ENCODE measurements at regions not wholly inside any gene's neighbourhood (a gene's known extent, or its start where the extent isn't known, plus 50 kb on each side); places are given as distances from the start of the nearest gene placed in this dataset.

- H3K27ac Mint-ChIP-seq (ENCODE audit: low read depth): no peak overlapping the region
Measured at GRCh38 chr2:74048147-74048546, 63.4 kb downstream of the TET3 start.

DNA sequence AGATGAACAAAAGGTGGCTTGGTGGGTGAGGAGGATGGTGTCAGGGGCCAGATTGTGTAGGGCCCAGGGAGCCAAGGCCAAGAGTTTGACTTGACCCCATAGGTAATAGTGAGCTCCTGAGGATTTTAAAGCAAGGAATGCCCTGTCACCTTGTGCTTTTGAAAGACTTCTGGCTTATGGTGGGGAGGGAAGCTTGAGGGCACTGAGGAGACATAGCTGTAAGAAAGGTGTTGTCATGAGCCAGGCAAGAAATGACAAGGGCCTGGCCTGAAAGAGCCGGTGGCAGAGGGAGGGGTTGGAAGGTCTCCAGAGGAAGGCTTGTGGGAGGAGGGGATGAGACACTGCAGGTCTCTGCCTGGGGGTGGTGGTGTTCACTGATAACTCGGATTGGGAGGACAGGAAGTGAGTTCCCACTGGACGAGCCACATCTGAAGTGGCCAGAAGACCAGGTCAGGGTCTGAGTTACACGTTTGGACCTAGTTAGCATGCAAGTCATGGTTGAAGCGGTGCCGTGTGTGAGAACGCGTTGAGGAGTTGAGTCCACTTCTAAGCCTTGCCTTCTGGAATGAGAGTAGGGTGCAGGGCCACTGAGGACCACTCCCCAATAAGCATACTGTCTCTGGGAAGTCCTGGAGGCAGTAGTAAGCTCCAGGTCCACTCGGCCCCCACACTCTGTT, 64.3 kb downstream of the TET3 start:
- no peak overlapping the region for H3K4me3 Mint-ChIP-seq
- H3K27me3 Mint-ChIP-seq: no peaks in the 10 kb centered on the region
- ATAC-seq (replicated peaks; ENCODE audit: extremely low read depth, poor library complexity, severe bottlenecking) (no peak), DNase-seq (ENCODE audit: low spot score in 2 of 2) (no peak)
- H3K9me3 Mint-ChIP-seq: no peaks in the 10 kb centered on the region
- peak overlapping the region; percentile 61 for H3K27ac Mint-ChIP-seq (ENCODE audit: low read depth)
- peaks cover 32% of the 10 kb centered on the region for H3K4me1 Mint-ChIP-seq
- peaks cover 11% of the 10 kb centered on the region for H3K36me3 Mint-ChIP-seq (ENCODE audit: insufficient read depth)

More at GRCh38 chr2:74048147-74048546, 63.4 kb downstream of the TET3 start:
- Mint-ChIP-seq H3K4me3 (no peak overlapping the region), H3K36me3 (ENCODE audit: insufficient read depth) (peaks cover 9% of the 10 kb centered on the region), H3K9me3 (no peaks in the 10 kb centered on the region), H3K27me3 (no peaks in the 10 kb centered on the region), H3K4me1 (peaks cover 28% of the 10 kb centered on the region)
- no peak for DNase-seq (ENCODE audit: low spot score in 2 of 2)
- ATAC-seq (replicated peaks; ENCODE audit: extremely low read depth, poor library complexity, severe bottlenecking): no peak

DNA sequence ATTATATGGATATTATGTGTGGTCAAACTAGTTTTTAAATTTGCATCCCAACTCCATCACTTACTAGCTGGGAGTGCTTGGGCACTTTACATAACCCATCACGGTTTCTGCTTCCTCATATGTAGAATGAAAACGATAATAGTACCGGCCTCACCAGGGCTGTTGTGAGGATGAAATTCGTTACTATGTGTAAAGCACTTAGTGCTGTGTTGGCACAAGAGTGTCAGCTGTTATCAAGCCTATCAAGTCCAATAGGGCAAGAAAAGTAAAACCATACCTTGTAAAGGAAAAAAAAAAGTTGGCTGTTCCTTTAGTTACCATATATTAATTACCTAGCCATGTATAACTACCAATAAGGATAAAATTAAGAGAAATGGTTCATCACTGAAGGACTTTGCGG, 65.4 kb downstream of the TET3 start:
- Mint-ChIP-seq H3K9me3 (no peaks in the 10 kb centered on the region), H3K4me3 (no peak overlapping the region), H3K27ac (ENCODE audit: low read depth) (no peak overlapping the region), H3K27me3 (no peaks in the 10 kb centered on the region), H3K36me3 (ENCODE audit: insufficient read depth) (peaks cover 11% of the 10 kb centered on the region), H3K4me1 (peaks cover 40% of the 10 kb centered on the region)
- DNase-seq (ENCODE audit: low spot score in 2 of 2) (no peak), ATAC-seq (replicated peaks; ENCODE audit: extremely low read depth, poor library complexity, severe bottlenecking) (no peak)

GRCh38 chr2:74051504-74051903, 66.8 kb downstream of the TET3 start:
- no peaks in the 10 kb centered on the region for H3K9me3 Mint-ChIP-seq
- H3K27ac Mint-ChIP-seq (ENCODE audit: low read depth): no peak overlapping the region
- no peak for ATAC-seq (replicated peaks; ENCODE audit: extremely low read depth, poor library complexity, severe bottlenecking)
- H3K27me3 Mint-ChIP-seq: no peaks in the 10 kb centered on the region
- no peak overlapping the region for H3K4me3 Mint-ChIP-seq
- H3K4me1 Mint-ChIP-seq: peaks cover 40% of the 10 kb centered on the region
- DNase-seq (ENCODE audit: low spot score in 2 of 2): no peak
- H3K36me3 Mint-ChIP-seq (ENCODE audit: insufficient read depth): peaks cover 7% of the 10 kb centered on the region

GRCh38 chr2:74052732-74053710, 68.3 kb downstream of the TET3 start:
- Mint-ChIP-seq H3K27me3 (no peaks in the 10 kb centered on the region), H3K4me3 (peak overlapping the region; percentile 50), H3K9me3 (no peaks in the 10 kb centered on the region), H3K4me1 (peaks cover 40% of the 10 kb centered on the region), H3K27ac (ENCODE audit: low read depth) (peak overlapping the region; percentile 82), H3K36me3 (ENCODE audit: insufficient read depth) (peaks cover 5% of the 10 kb centered on the region)
- ATAC-seq (replicated peaks; ENCODE audit: extremely low read depth, poor library complexity, severe bottlenecking) (peak; percentile 94), DNase-seq (ENCODE audit: low spot score in 2 of 2) (no peak)

GRCh38 chr2:74053959-74054715, 69.4 kb downstream of the TET3 start:
- peak overlapping the region; percentile 50 for H3K4me3 Mint-ChIP-seq
- no peaks in the 10 kb centered on the region for H3K27me3 Mint-ChIP-seq
- H3K27ac Mint-ChIP-seq (ENCODE audit: low read depth): peak overlapping the region; percentile 82
- no peak for DNase-seq (ENCODE audit: low spot score in 2 of 2)
- peaks cover 34% of the 10 kb centered on the region for H3K4me1 Mint-ChIP-seq
- H3K9me3 Mint-ChIP-seq: no peaks in the 10 kb centered on the region
- ATAC-seq (replicated peaks; ENCODE audit: extremely low read depth, poor library complexity, severe bottlenecking): no peak
- H3K36me3 Mint-ChIP-seq (ENCODE audit: insufficient read depth): peaks cover 3% of the 10 kb centered on the region

DNA sequence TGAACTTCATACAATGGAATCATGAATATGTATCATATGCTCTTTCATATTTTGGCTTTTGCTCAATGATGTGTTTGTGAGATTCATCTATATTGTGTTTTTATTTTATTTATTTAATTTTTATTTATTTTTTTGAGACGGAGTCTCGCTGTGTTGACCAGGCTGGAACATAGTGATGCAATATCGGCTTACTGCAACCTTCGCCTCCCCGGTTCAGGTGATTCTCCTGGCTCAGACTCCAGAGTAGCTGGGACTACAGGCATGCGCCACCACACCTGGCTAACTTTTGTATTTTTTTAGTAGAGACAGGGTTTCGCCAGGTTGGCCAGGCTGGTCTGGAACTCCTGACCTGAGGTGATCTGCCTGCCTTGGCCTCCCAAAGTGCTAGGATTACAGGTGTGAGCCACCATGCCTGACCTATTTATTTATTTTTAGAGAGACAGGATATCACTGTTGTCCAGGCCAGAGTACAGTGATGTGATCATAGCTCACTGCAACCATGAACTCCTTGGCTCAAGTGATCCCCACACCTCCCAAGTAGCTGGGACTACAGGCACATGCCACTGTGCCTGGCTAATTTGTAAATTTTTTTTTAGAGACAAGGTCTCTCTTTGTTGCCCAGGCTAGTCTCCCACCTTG, 74.5 kb downstream of the TET3 start:
- H3K4me3 Mint-ChIP-seq: no peak overlapping the region
- peaks cover 1% of the 10 kb centered on the region for H3K36me3 Mint-ChIP-seq (ENCODE audit: insufficient read depth)
- H3K9me3 Mint-ChIP-seq: no peaks in the 10 kb centered on the region
- no peaks in the 10 kb centered on the region for H3K27me3 Mint-ChIP-seq
- DNase-seq (ENCODE audit: low spot score in 2 of 2): no peak
- no peak for ATAC-seq (replicated peaks; ENCODE audit: extremely low read depth, poor library complexity, severe bottlenecking)
- no peak overlapping the region for H3K27ac Mint-ChIP-seq (ENCODE audit: low read depth)
- H3K4me1 Mint-ChIP-seq: peaks cover 5% of the 10 kb centered on the region

- Mint-ChIP-seq H3K9me3 (no peaks in the 10 kb centered on the region), H3K4me1 (peaks cover 14% of the 10 kb centered on the region), H3K27ac (ENCODE audit: low read depth) (no peak overlapping the region), H3K36me3 (ENCODE audit: insufficient read depth) (peaks cover 6% of the 10 kb centered on the region), H3K27me3 (no peaks in the 10 kb centered on the region), H3K4me3 (no peak overlapping the region)
- DNase-seq (ENCODE audit: low spot score in 2 of 2): no peak
- no peak for ATAC-seq (replicated peaks; ENCODE audit: extremely low read depth, poor library complexity, severe bottlenecking)
Measured at GRCh38 chr2:74063486-74063885, 78.8 kb downstream of the TET3 start.

- H3K4me3 Mint-ChIP-seq: no peak overlapping the region
- H3K4me1 Mint-ChIP-seq: peaks cover 14% of the 10 kb centered on the region
- DNase-seq (ENCODE audit: low spot score in 2 of 2): no peak
- peak overlapping the region; percentile 72 for H3K27ac Mint-ChIP-seq (ENCODE audit: low read depth)
- no peaks in the 10 kb centered on the region for H3K9me3 Mint-ChIP-seq
- no peaks in the 10 kb centered on the region for H3K27me3 Mint-ChIP-seq
- H3K36me3 Mint-ChIP-seq (ENCODE audit: insufficient read depth): peaks cover 5% of the 10 kb centered on the region
- no peak for ATAC-seq (replicated peaks; ENCODE audit: extremely low read depth, poor library complexity, severe bottlenecking)
Measured at GRCh38 chr2:74065456-74065855, 80.7 kb downstream of the TET3 start.

DNA sequence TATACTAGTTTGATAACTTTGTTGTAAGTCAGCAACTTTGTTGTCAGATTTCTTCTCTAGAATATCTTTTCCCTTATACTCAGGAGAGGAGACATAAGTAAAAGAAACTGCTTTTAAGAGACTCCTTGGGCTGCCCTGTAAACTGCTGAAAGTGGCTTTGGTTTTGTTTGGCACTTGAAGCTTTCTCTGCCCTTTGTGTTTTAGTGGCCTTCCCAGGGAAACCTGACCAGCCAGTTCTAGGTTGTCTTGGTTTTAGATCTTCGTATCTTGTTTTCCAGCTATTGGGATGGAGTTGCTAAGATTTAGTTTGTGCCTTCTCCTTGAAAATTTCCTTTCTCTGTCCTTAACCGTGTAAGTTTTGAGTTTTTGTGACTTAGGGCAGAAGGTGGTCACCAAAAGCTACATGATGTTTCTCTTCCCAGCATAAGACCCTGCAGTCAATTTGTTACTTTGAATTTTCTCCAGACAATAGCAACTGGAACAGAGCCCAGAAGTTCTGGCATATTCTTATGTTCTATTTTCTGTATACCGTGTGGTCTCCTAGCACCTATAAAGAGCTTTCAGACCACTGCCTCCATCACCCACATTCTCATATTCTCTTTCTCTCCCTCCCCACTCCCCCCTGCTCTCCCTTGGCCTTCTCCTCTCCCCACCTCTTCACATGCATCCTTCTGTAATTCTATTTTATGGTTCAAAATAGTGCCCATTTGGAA, 81.1 kb downstream of the BOLA3 start:
- Mint-ChIP-seq H3K27ac (ENCODE audit: low read depth) (no peak overlapping the region), H3K4me3 (no peak overlapping the region), H3K4me1 (peaks cover 14% of the 10 kb centered on the region), H3K9me3 (no peaks in the 10 kb centered on the region), H3K27me3 (no peaks in the 10 kb centered on the region), H3K36me3 (ENCODE audit: insufficient read depth) (peaks cover 5% of the 10 kb centered on the region)
- ATAC-seq (replicated peaks; ENCODE audit: extremely low read depth, poor library complexity, severe bottlenecking) (no peak), DNase-seq (ENCODE audit: low spot score in 2 of 2) (no peak)

- Mint-ChIP-seq H3K36me3 (ENCODE audit: insufficient read depth) (peaks cover 5% of the 10 kb centered on the region), H3K9me3 (no peaks in the 10 kb centered on the region), H3K4me1 (peaks cover 19% of the 10 kb centered on the region), H3K4me3 (no peak overlapping the region), H3K27me3 (no peaks in the 10 kb centered on the region), H3K27ac (ENCODE audit: low read depth) (no peak overlapping the region)
- ATAC-seq (replicated peaks; ENCODE audit: extremely low read depth, poor library complexity, severe bottlenecking): no peak
- DNase-seq (ENCODE audit: low spot score in 2 of 2): no peak
Measured at GRCh38 chr2:74067221-74067747, 80.4 kb downstream of the BOLA3 start.

Measured in central memory CD8-positive, alpha-beta T cell (primary cell).